Upper lobe of left lung (tissue), 4 donors: ENCODE measurements at regions not wholly inside any gene's neighbourhood (a gene's known extent, or its start where the extent isn't known, plus 50 kb on each side); places are given as distances from the start of the nearest gene placed in this dataset.

ENCODE experiments used
- POLR2AphosphoS5 ChIP-seq, 2 donors: sonication (generic); formaldehyde crosslinking; IDR thresholded peaks; one replicate each; pipeline ENCODE4 v1.5.1; 2017; ENCODE audit warnings: antibody characterized with exemption in 2 of 2
- TF ChIP-seq, protein P1 (sequence below), 6 experiments: fragments of 450-650 bp in 4 of 6; fragments of 200-600 bp in 2 of 6; sonication (generic) in 2 of 6; IDR thresholded peaks; one replicate each; pipeline ENCODE4 v1.5.1; 2016 to 2019; ENCODE audit warnings: antibody characterized with exemption in 6 of 6

GRCh38 chr3:102830415-102830814 lies 395.6 kb downstream of the ZPLD1 start:
- no peak for TF ChIP-seq POLR2AphosphoS5 (IDR thresholded peaks at IDR 0.05)
- TF ChIP-seq, protein P1, sequence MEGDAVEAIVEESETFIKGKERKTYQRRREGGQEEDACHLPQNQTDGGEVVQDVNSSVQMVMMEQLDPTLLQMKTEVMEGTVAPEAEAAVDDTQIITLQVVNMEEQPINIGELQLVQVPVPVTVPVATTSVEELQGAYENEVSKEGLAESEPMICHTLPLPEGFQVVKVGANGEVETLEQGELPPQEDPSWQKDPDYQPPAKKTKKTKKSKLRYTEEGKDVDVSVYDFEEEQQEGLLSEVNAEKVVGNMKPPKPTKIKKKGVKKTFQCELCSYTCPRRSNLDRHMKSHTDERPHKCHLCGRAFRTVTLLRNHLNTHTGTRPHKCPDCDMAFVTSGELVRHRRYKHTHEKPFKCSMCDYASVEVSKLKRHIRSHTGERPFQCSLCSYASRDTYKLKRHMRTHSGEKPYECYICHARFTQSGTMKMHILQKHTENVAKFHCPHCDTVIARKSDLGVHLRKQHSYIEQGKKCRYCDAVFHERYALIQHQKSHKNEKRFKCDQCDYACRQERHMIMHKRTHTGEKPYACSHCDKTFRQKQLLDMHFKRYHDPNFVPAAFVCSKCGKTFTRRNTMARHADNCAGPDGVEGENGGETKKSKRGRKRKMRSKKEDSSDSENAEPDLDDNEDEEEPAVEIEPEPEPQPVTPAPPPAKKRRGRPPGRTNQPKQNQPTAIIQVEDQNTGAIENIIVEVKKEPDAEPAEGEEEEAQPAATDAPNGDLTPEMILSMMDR (IDR thresholded peaks at IDR 0.05): no peak
